NCI-H1436 (cell line): ENCODE measurements at regions not wholly inside any gene's neighbourhood (a gene's known extent, or its start where the extent isn't known, plus 50 kb on each side); places are given as distances from the start of the nearest gene placed in this dataset.

Experiments used
- DNase-seq: peaks from one replicate; lab custom pipeline; 2025; lab: John Stamatoyannopoulos, UW

GRCh38 chr2:16051841-16052564, 111.7 kb downstream of the MYCN start:
- no peak for DNase-seq

GRCh38 chr2:16050908-16051489, 110.6 kb downstream of the MYCN start:
- DNase-seq = no peak

GRCh38 chr2:16050261-16050907, 110.0 kb downstream of the MYCN start:
- no peak for DNase-seq

- DNase-seq = no peak
Measured at GRCh38 chr2:16049406-16049805, 109.1 kb downstream of the MYCN start.

- DNase-seq = no peak
Measured at GRCh38 chr2:16048466-16048865, 108.1 kb downstream of the MYCN start.

GRCh38 chr2:16047701-16048100, 107.4 kb downstream of the MYCN start:
- DNase-seq = no peak

GRCh38 chr2:16046649-16047048, 106.3 kb downstream of the MYCN start:
- no peak for DNase-seq

- no peak for DNase-seq
Measured at GRCh38 chr2:16045653-16046352, 105.5 kb downstream of the MYCN start.

- DNase-seq = no peak
Measured at GRCh38 chr2:16044946-16045456, 104.7 kb downstream of the MYCN start.

- no peak for DNase-seq
Measured at GRCh38 chr2:16043627-16044026, 103.3 kb downstream of the MYCN start.

- no peak for DNase-seq
Measured at GRCh38 chr2:16043192-16043591, 102.8 kb downstream of the MYCN start.

- no peak for DNase-seq
Measured at GRCh38 chr2:16042201-16042700, 101.9 kb downstream of the MYCN start.

- DNase-seq = no peak
Measured at GRCh38 chr2:16040271-16041010, 100.1 kb downstream of the MYCN start.

- no peak for DNase-seq
Measured at GRCh38 chr2:16039823-16040222, 99.5 kb downstream of the MYCN start.

- DNase-seq = no peak
Measured at GRCh38 chr2:16039055-16039454, 98.7 kb downstream of the MYCN start.

- no peak for DNase-seq
Measured at GRCh38 chr2:16038621-16039020, 98.3 kb downstream of the MYCN start.

GRCh38 chr2:16037808-16038457, 97.6 kb downstream of the MYCN start:
- no peak for DNase-seq

GRCh38 chr2:16036951-16037350, 96.6 kb downstream of the MYCN start:
- DNase-seq = no peak

- DNase-seq = no peak
Measured at GRCh38 chr2:16035747-16036745, 95.7 kb downstream of the MYCN start.
